OCI-LY7 (cell line): ENCODE measurements at regions not wholly inside any gene's neighbourhood (a gene's known extent, or its start where the extent isn't known, plus 50 kb on each side); places are given as distances from the start of the nearest gene placed in this dataset.

Source experiments
- BruUV-seq: library from RNA; stranded (reverse); fragments of 400-500 nt; replicated peaks from 2 replicates; lab custom pipeline; 2021; lab: Mats Ljungman, UMichigan
- CTCF ChIA-PET: fragments of 300-600 bp; sonication (Branson Sonifier 250); formaldehyde crosslinking; loops from one replicate; lab custom pipeline; 2022; ENCODE audit warnings: antibody characterized with exemption; ENCODE audit not compliant: unreplicated experiment; lab: Charles Lee
- POLR2A ChIA-PET: fragments of 300-600 bp; sonication (Branson Sonifier 250); formaldehyde crosslinking; loops from one replicate; lab custom pipeline; 2022; ENCODE audit warnings: antibody characterized with exemption; lab: Charles Lee
- DNase-seq: peaks from one replicate; pipeline ENCODE4 v3.0.0-alpha.2; 2015; ENCODE audit warnings: low spot score
- H2AFZ ChIP-seq: fragments of 200-600 bp; sonication (generic), shearing (Covaris generic); 2 replicates; pipeline ENCODE4 v1.6.1; 2014; ENCODE audit warnings: mild to moderate bottlenecking, antibody characterized with exemption, low read length, moderate library complexity
- H3K27ac ChIP-seq: fragments of 200-600 bp; sonication (generic); 2 replicates; pipeline ENCODE4 v1.5.1; 2014; ENCODE audit warnings: mixed run types, low read depth, mild to moderate bottlenecking, moderate library complexity, low read length, inconsistent platforms; ENCODE audit not compliant: poor library complexity, severe bottlenecking
- H3K36me3 ChIP-seq: fragments of 200-600 bp; sonication (generic); 2 replicates; pipeline ENCODE4 v1.6.1; 2014; ENCODE audit warnings: mild to moderate bottlenecking, antibody characterized with exemption, low read length, moderate library complexity, mixed read lengths; ENCODE audit not compliant: insufficient read depth
- H3K4me1 ChIP-seq: fragments of 200-600 bp; sonication (generic); 2 replicates; pipeline ENCODE4 v1.5.1; 2014; ENCODE audit warnings: mild to moderate bottlenecking, low read length; ENCODE audit not compliant: insufficient read depth, poor library complexity, severe bottlenecking
- H3K4me2 ChIP-seq: fragments of 200-600 bp; sonication (generic); 2 replicates; pipeline ENCODE4 v1.6.1; 2014; ENCODE audit warnings: mild to moderate bottlenecking, low read length
- H3K4me3 ChIP-seq: fragments of 200-600 bp; sonication (generic); 2 replicates; pipeline ENCODE4 v1.5.1; 2014; ENCODE audit warnings: mild to moderate bottlenecking, low read depth, low read length; ENCODE audit not compliant: poor library complexity, severe bottlenecking
- H3K79me2 ChIP-seq: fragments of 200-600 bp; sonication (generic); 2 replicates; pipeline ENCODE4 v1.6.1; 2016; ENCODE audit warnings: low read depth, mild to moderate bottlenecking, low read length, moderate library complexity, mixed read lengths; ENCODE audit not compliant: insufficient read depth
- H3K9me2 ChIP-seq: fragments of 200-600 bp; sonication (generic); 2 replicates; pipeline ENCODE4 v1.6.1; 2016; ENCODE audit warnings: mild to moderate bottlenecking, low read length, mixed read lengths; ENCODE audit not compliant: insufficient read depth
- H3K9me3 ChIP-seq: fragments of 200-600 bp; sonication (generic); 2 replicates; pipeline ENCODE4 v1.6.1; 2014; ENCODE audit warnings: mild to moderate bottlenecking, mixed run types, low read length, mixed read lengths
- H4K20me1 ChIP-seq: fragments of 200-600 bp; sonication (generic); 2 replicates; pipeline ENCODE4 v1.6.1; 2014; ENCODE audit warnings: mild to moderate bottlenecking, antibody characterized with exemption, low read length, moderate library complexity, mixed read lengths; ENCODE audit not compliant: insufficient read depth
- CTCF ChIP-seq: fragments of 200-600 bp; sonication (generic); conservative IDR thresholded peaks from 2 replicates; pipeline ENCODE4 v1.5.1; 2014; ENCODE audit warnings: mild to moderate bottlenecking, antibody characterized with exemption, low read length, moderate library complexity, mixed read lengths
- EZH2phosphoT487 ChIP-seq: fragments of 200-600 bp; sonication (generic); IDR thresholded peaks from 2 replicates; pipeline ENCODE4 v1.6.1; 2018; ENCODE audit warnings: low read depth, borderline replicate concordance, mild to moderate bottlenecking, mixed run types, antibody characterized with exemption, low read length, moderate library complexity, mixed read lengths
- intact Hi-C: fragments of 100-400 bp; cut with micrococcal nuclease; formaldehyde crosslinking; loops from one replicate; pipeline ENCODE4 v1.10.0; 2022; ENCODE audit not compliant: unreplicated experiment

- Histone ChIP-seq H3K9me2 (no peaks in the 10 kb centered on the region), H3K9me3 (no peaks in the 10 kb centered on the region), H3K36me3 (no peaks in the 10 kb centered on the region), H3K4me2 (no peak overlapping the region), H3K27ac (no peak overlapping the region), H4K20me1 (no peaks in the 10 kb centered on the region), H2AFZ (no peak overlapping the region), H3K4me3 (no peak overlapping the region), H3K4me1 (no peaks in the 10 kb centered on the region), H3K79me2 (no peaks in the 10 kb centered on the region)
- no peak for DNase-seq
- TF ChIP-seq EZH2phosphoT487 (no peak), CTCF (no peak)
- CTCF ChIA-PET, result no interaction called here
- BruUV-seq, result no TSS peak
- intact Hi-C loops, result no loop called here
- POLR2A ChIA-PET, result no interaction called here
Measured at GRCh38 chr18:49677762-49678413, 116.0 kb downstream of the LIPG start.

GRCh38 chr18:49677081-49677480, 115.2 kb downstream of the LIPG start:
- H3K4me2 ChIP-seq, result no peak overlapping the region
- BruUV-seq, result no TSS peak
- no peak overlapping the region for H3K27ac ChIP-seq
- no peak overlapping the region for H2AFZ ChIP-seq
- no peak for TF ChIP-seq CTCF
- no peak for TF ChIP-seq EZH2phosphoT487
- no peaks in the 10 kb centered on the region for H3K79me2 ChIP-seq
- DNase-seq, result no peak
- H3K4me3 ChIP-seq, result no peak overlapping the region
- H3K9me3 ChIP-seq, result no peaks in the 10 kb centered on the region
- intact Hi-C loops, result no loop called here
- no peaks in the 10 kb centered on the region for H3K4me1 ChIP-seq
- POLR2A ChIA-PET, result no interaction called here
- no peaks in the 10 kb centered on the region for H4K20me1 ChIP-seq
- CTCF ChIA-PET, result no interaction called here
- no peaks in the 10 kb centered on the region for H3K9me2 ChIP-seq
- no peaks in the 10 kb centered on the region for H3K36me3 ChIP-seq

GRCh38 chr18:49673281-49673680, 111.4 kb downstream of the LIPG start:
- no peaks in the 10 kb centered on the region for H3K9me3 ChIP-seq
- no peak overlapping the region for H3K4me2 ChIP-seq
- H3K9me2 ChIP-seq, result no peaks in the 10 kb centered on the region
- ChIA-PET POLR2A (no interaction called here), CTCF (no interaction called here)
- intact Hi-C loops, result no loop called here
- no peaks in the 10 kb centered on the region for H4K20me1 ChIP-seq
- no peaks in the 10 kb centered on the region for H3K4me1 ChIP-seq
- DNase-seq, result no peak
- H2AFZ ChIP-seq, result no peak overlapping the region
- no TSS peak for BruUV-seq
- H3K4me3 ChIP-seq, result no peak overlapping the region
- no peaks in the 10 kb centered on the region for H3K36me3 ChIP-seq
- no peak overlapping the region for H3K27ac ChIP-seq
- no peaks in the 10 kb centered on the region for H3K79me2 ChIP-seq
- no peak for TF ChIP-seq CTCF
- TF ChIP-seq EZH2phosphoT487, result no peak
